Nephron (organoid): ENCODE measurements at regions not wholly inside any gene's neighbourhood (a gene's known extent, or its start where the extent isn't known, plus 50 kb on each side); places are given as distances from the start of the nearest gene placed in this dataset.
A peak's percentile ranks its signal among the peaks of the same experiment; 100 is the strongest.

Experiments used
- H3K27ac Mint-ChIP-seq, 3 experiments: 2 replicates each; pipeline ENCODE4 v1.8.0; 2020; ENCODE audit warnings: mixed read lengths in 3 of 3, mild to moderate bottlenecking in 2 of 3, moderate library complexity in 1 of 3
- H3K27me3 Mint-ChIP-seq: 2 replicates; pipeline ENCODE4 v1.8.0; 2021; ENCODE audit warnings: low read depth, mild to moderate bottlenecking, moderate library complexity, mixed read lengths
- H3K36me3 Mint-ChIP-seq: 2 replicates; pipeline ENCODE4 v1.8.0; 2020; ENCODE audit warnings: low read depth, mixed read lengths
- H3K4me1 Mint-ChIP-seq: 2 replicates; pipeline ENCODE4 v1.8.0; 2020; ENCODE audit warnings: mixed read lengths
- H3K4me3 Mint-ChIP-seq, 3 experiments: 2 replicates each; pipeline ENCODE4 v1.8.0; 2020; ENCODE audit warnings: mild to moderate bottlenecking in 3 of 3, mixed read lengths in 3 of 3, moderate library complexity in 2 of 3
- H3K9me3 Mint-ChIP-seq: 2 replicates; pipeline ENCODE4 v1.8.0; 2020; ENCODE audit warnings: mixed read lengths
- CTCF ChIP-seq, 3 experiments: fragments of 200-600 bp; sonication (generic); IDR thresholded peaks; one replicate each; pipeline ENCODE4 v1.5.0; 2021; ENCODE audit warnings: antibody characterized with exemption in 3 of 3; ENCODE audit not compliant: unreplicated experiment in 3 of 3

GRCh38 chr6:137707590-137708360 lies 159.3 kb upstream of the TNFAIP3 start:
- peak overlapping the region; percentile 38 to 62 (median 58) for H3K4me3 Mint-ChIP-seq
- peak overlapping the region; percentile 49 to 83 (median 49) for H3K27ac Mint-ChIP-seq
- H3K36me3 Mint-ChIP-seq = no peaks in the 10 kb centered on the region
- peaks cover 3% of the 10 kb centered on the region for H3K9me3 Mint-ChIP-seq
- peaks cover 8% of the 10 kb centered on the region for H3K4me1 Mint-ChIP-seq
- TF ChIP-seq CTCF (IDR thresholded peaks at IDR 0.05; ENCODE audit: unreplicated experiment in 3 of 3) = peak; percentile 63 to 81 (median 64)
- peaks cover 9% of the 10 kb centered on the region for H3K27me3 Mint-ChIP-seq

- Mint-ChIP-seq H3K27me3 (peaks cover 4% of the 10 kb centered on the region), H3K27ac (peak overlapping the region in 2 of 3 experiments; percentile 23 to 49), H3K9me3 (peaks cover 3% of the 10 kb centered on the region), H3K4me1 (peaks cover 4% of the 10 kb centered on the region), H3K4me3 (no peak overlapping the region), H3K36me3 (no peaks in the 10 kb centered on the region)
- TF ChIP-seq CTCF (IDR thresholded peaks at IDR 0.05; ENCODE audit: unreplicated experiment in 3 of 3) = no peak
These were observed 158.6 kb upstream of the TNFAIP3 start for GRCh38 chr6:137708481-137708880.

- no peak for TF ChIP-seq CTCF (IDR thresholded peaks at IDR 0.05; ENCODE audit: unreplicated experiment in 3 of 3)
- H3K27me3 Mint-ChIP-seq = peaks cover 4% of the 10 kb centered on the region
- peaks cover 4% of the 10 kb centered on the region for H3K4me1 Mint-ChIP-seq
- H3K4me3 Mint-ChIP-seq = no peak overlapping the region
- no peak overlapping the region for H3K27ac Mint-ChIP-seq
- no peaks in the 10 kb centered on the region for H3K36me3 Mint-ChIP-seq
- peaks cover 3% of the 10 kb centered on the region for H3K9me3 Mint-ChIP-seq
These were observed 157.4 kb upstream of the TNFAIP3 start for GRCh38 chr6:137709424-137710236.

- no peaks in the 10 kb centered on the region for H3K27me3 Mint-ChIP-seq
- no peak overlapping the region for H3K4me3 Mint-ChIP-seq
- H3K4me1 Mint-ChIP-seq = peaks cover 4% of the 10 kb centered on the region
- H3K27ac Mint-ChIP-seq = no peak overlapping the region
- H3K9me3 Mint-ChIP-seq = peaks cover 3% of the 10 kb centered on the region
- no peaks in the 10 kb centered on the region for H3K36me3 Mint-ChIP-seq
- TF ChIP-seq CTCF (IDR thresholded peaks at IDR 0.05; ENCODE audit: unreplicated experiment in 3 of 3) = no peak
These were observed 155.1 kb upstream of the TNFAIP3 start for GRCh38 chr6:137711972-137712371.

GRCh38 chr6:137712587-137712986 lies 154.5 kb upstream of the TNFAIP3 start:
- no peaks in the 10 kb centered on the region for H3K27me3 Mint-ChIP-seq
- H3K9me3 Mint-ChIP-seq = peaks cover 3% of the 10 kb centered on the region
- H3K4me1 Mint-ChIP-seq = peaks cover 4% of the 10 kb centered on the region
- TF ChIP-seq CTCF (IDR thresholded peaks at IDR 0.05; ENCODE audit: unreplicated experiment in 3 of 3) = no peak
- H3K27ac Mint-ChIP-seq = no peak overlapping the region
- H3K36me3 Mint-ChIP-seq = no peaks in the 10 kb centered on the region
- H3K4me3 Mint-ChIP-seq = no peak overlapping the region
